ENCODE measurements at regions not wholly inside any gene's neighbourhood (a gene's known extent, or its start where the extent isn't known, plus 50 kb on each side); places are given as distances from the start of the nearest gene placed in this dataset.

GRCh38 chr6:24076011-24076410, 50.0 kb upstream of the NRSN1 start:
- Histone ChIP-seq H3K9ac (ENCODE audit: low read depth in 2 of 2, low read length in 2 of 2) (no peak overlapping the region), H3K4me1 (no peaks in the 10 kb centered on the region), H3K27me3 (no peaks in the 10 kb centered on the region), H3K9me3 (no peaks in the 10 kb centered on the region), H3K27ac (no peak overlapping the region), H3K36me3 (no peaks in the 10 kb centered on the region), H3K4me3 (no peak overlapping the region)
- no peak for DNase-seq
- TF ChIP-seq, protein P1, sequence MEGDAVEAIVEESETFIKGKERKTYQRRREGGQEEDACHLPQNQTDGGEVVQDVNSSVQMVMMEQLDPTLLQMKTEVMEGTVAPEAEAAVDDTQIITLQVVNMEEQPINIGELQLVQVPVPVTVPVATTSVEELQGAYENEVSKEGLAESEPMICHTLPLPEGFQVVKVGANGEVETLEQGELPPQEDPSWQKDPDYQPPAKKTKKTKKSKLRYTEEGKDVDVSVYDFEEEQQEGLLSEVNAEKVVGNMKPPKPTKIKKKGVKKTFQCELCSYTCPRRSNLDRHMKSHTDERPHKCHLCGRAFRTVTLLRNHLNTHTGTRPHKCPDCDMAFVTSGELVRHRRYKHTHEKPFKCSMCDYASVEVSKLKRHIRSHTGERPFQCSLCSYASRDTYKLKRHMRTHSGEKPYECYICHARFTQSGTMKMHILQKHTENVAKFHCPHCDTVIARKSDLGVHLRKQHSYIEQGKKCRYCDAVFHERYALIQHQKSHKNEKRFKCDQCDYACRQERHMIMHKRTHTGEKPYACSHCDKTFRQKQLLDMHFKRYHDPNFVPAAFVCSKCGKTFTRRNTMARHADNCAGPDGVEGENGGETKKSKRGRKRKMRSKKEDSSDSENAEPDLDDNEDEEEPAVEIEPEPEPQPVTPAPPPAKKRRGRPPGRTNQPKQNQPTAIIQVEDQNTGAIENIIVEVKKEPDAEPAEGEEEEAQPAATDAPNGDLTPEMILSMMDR (IDR thresholded peaks at IDR 0.05), result no peak
- intact Hi-C loops (cut with DNase I), result no loop called here
